GM12878 (cell line): ENCODE measurements at regions not wholly inside any gene's neighbourhood (a gene's known extent, or its start where the extent isn't known, plus 50 kb on each side); places are given as distances from the start of the nearest gene placed in this dataset.

Experiments
- ATAC-seq: fragments of 200-7000 bp; cut with Tn5 transposase; 3 replicates; pipeline ENCODE4 v1.9.1; 2020; ENCODE audit warnings: mild to moderate bottlenecking, moderate library complexity
- BruUV-seq: library from RNA; stranded (reverse); fragments of 400-500 nt; replicated peaks from 2 replicates; lab custom pipeline; 2021; lab: Mats Ljungman, UMichigan
- CTCF ChIA-PET: fragments of 300-600 bp; sonication (Branson Sonifier 250); formaldehyde crosslinking; extraction: SDS; loops from one replicate; lab custom pipeline; 2021; ENCODE audit warnings: inconsistent platforms; lab: Yijun Ruan, JAX
- POLR2A ChIA-PET: fragments of 350-600 bp; formaldehyde crosslinking; extraction: SDS; loops from one replicate; lab custom pipeline; 2021; ENCODE audit warnings: inconsistent platforms; lab: Charles Lee
- RAD21 ChIA-PET: fragments of 300-600 bp; sonication (Branson Sonifier 250); formaldehyde crosslinking; loops from one replicate; lab custom pipeline; 2023; ENCODE audit warnings: antibody characterized with exemption; ENCODE audit not compliant: unreplicated experiment; lab: Charles Lee
- SMC1A ChIA-PET: fragments of 300-600 bp; sonication (Branson Sonifier 250); formaldehyde crosslinking; loops from one replicate; lab custom pipeline; 2023; ENCODE audit not compliant: unreplicated experiment, uncharacterized antibody; lab: Charles Lee
- DNase-seq: peaks from one replicate; pipeline ENCODE4 v3.0.0-alpha.2; 2011; ENCODE audit warnings: low read depth, low spot score
- FAIRE-seq: peaks from 3 replicates; lab custom pipeline; 2011; peaks lifted over from hg19 to GRCh38; lab: Jason Lieb, UNC
- H2AFZ ChIP-seq: 2 replicates; pipeline ENCODE4 v1.6.0; 2011; ENCODE audit warnings: low read depth, low read length, control low read depth; ENCODE audit not compliant: control insufficient read depth
- H3K27ac ChIP-seq: 2 replicates; pipeline ENCODE4 v1.5.1; 2011; ENCODE audit warnings: control low read depth; ENCODE audit not compliant: control insufficient read depth, insufficient read depth
- H3K27me3 ChIP-seq, 2 experiments: replicated peaks in 1 of 2; 2 replicates each; pipeline versions ENCODE4 v1.6.0 to v1.6.1; 2011; ENCODE audit warnings: low read length in 1 of 2; ENCODE audit not compliant: control insufficient read depth in 2 of 2, insufficient read depth in 2 of 2
- H3K36me3 ChIP-seq, 2 experiments: 2 replicates each; pipeline ENCODE4 v1.5.1; 2011; ENCODE audit warnings: low read length in 1 of 2; ENCODE audit not compliant: control insufficient read depth in 2 of 2, insufficient read depth in 2 of 2
- H3K4me1 ChIP-seq: 2 replicates; pipeline ENCODE4 v1.6.1; 2011; ENCODE audit warnings: mild to moderate bottlenecking, low read length, moderate library complexity, mixed read lengths; ENCODE audit not compliant: control insufficient read depth, insufficient read depth
- H3K4me2 ChIP-seq: 2 replicates; pipeline ENCODE4 v1.6.0; 2011; ENCODE audit warnings: control low read depth; ENCODE audit not compliant: control insufficient read depth, insufficient read depth
- H3K4me3 ChIP-seq: fragments of 200-600 bp; sonication (generic); 2 replicates; pipeline ENCODE4 v1.5.1; 2016
- H3K79me2 ChIP-seq: 2 replicates; pipeline ENCODE4 v1.6.0; 2011; ENCODE audit warnings: low read length; ENCODE audit not compliant: control insufficient read depth, insufficient read depth
- H3K9ac ChIP-seq: 2 replicates; pipeline ENCODE4 v1.8.0; 2011; ENCODE audit warnings: low read length, control low read depth, mixed read lengths; ENCODE audit not compliant: control insufficient read depth, insufficient read depth
- H3K9me3 ChIP-seq: replicated peaks from 3 replicates; pipeline ENCODE4 v1.5.1; 2011; ENCODE audit warnings: mild to moderate bottlenecking, low read length; ENCODE audit not compliant: control insufficient read depth, insufficient read depth
- H4K20me1 ChIP-seq: 2 replicates; pipeline ENCODE4 v1.6.0; 2011; ENCODE audit not compliant: control insufficient read depth, insufficient read depth
- BCL11A ChIP-seq: IDR thresholded peaks from 2 replicates; pipeline ENCODE4 v1.6.1; 2011; ENCODE audit warnings: low read depth, low read length
- CHD4 ChIP-seq: fragments of 200-600 bp; sonication (generic); IDR thresholded peaks from 2 replicates; pipeline ENCODE4 v1.6.1; 2016; ENCODE audit warnings: mild to moderate bottlenecking
- CREB1 ChIP-seq: IDR thresholded peaks from 2 replicates; pipeline ENCODE4 v1.6.1; 2012; ENCODE audit warnings: low read depth, mild to moderate bottlenecking, inconsistent platforms
- HDGF ChIP-seq: fragments of 450-650 bp; IDR thresholded peaks from 2 replicates; pipeline ENCODE4 v1.6.1; 2016; ENCODE audit warnings: antibody characterized with exemption
- IKZF1 ChIP-seq: fragments of 450-650 bp; conservative IDR thresholded peaks from 2 replicates; pipeline ENCODE4 v1.6.1; 2017; ENCODE audit warnings: antibody characterized with exemption, mild to moderate bottlenecking
- IKZF2 ChIP-seq, 2 experiments: fragments of 450-650 bp; IDR thresholded peaks; 2 replicates each; pipeline ENCODE4 v1.6.1; 2017; ENCODE audit warnings: mild to moderate bottlenecking in 2 of 2, moderate library complexity in 2 of 2
- MTA2 ChIP-seq: fragments of 450-650 bp; IDR thresholded peaks from 2 replicates; pipeline ENCODE4 v1.6.1; 2016; ENCODE audit warnings: low read depth, mild to moderate bottlenecking, moderate library complexity
- NR2C1 ChIP-seq: fragments of 450-650 bp; IDR thresholded peaks from 2 replicates; pipeline ENCODE4 v1.6.1; 2017; ENCODE audit warnings: antibody characterized with exemption, mild to moderate bottlenecking, moderate library complexity
- POLR2A ChIP-seq: IDR thresholded peaks from 2 replicates; pipeline ENCODE4 v1.6.1; 2011; ENCODE audit warnings: low read depth, mild to moderate bottlenecking, low read length
- RCOR1 ChIP-seq: conservative IDR thresholded peaks from 2 replicates; pipeline ENCODE4 v1.6.1; 2012; ENCODE audit warnings: low read depth, low read length, improper control_type of control experiment
- RFX5 ChIP-seq: IDR thresholded peaks from 2 replicates; pipeline ENCODE4 v1.6.1; 2011; ENCODE audit warnings: low read depth, low read length, improper control_type of control experiment
- SMARCA5 ChIP-seq: fragments of 450-650 bp; IDR thresholded peaks from 2 replicates; pipeline ENCODE4 v1.6.1; 2017; ENCODE audit warnings: mild to moderate bottlenecking
- TBL1XR1 ChIP-seq: IDR thresholded peaks from 2 replicates; pipeline ENCODE4 v1.6.1; 2012; ENCODE audit warnings: low read depth, low read length, improper control_type of control experiment
- WGBS: methylation state at CpG from one replicate; pipeline ENCODE4 v1.1.6; 2016; ENCODE audit warnings: low lambda C conversion rate; ENCODE audit not compliant: insufficient replicate concordance, insufficient coverage; ENCODE audit errors: missing lambda C conversion rate; 5-methylcytosine and 5-hydroxymethylcytosine counted together
- in situ Hi-C: fragments of 300-500 bp; cut with MboI; formaldehyde crosslinking; loops from 9 replicates; pipeline ENCODE4 v1.14.3; 2018; ENCODE audit warnings: mixed read lengths
- intact Hi-C: fragments of 100-400 bp; cut with micrococcal nuclease; formaldehyde crosslinking; loops from one replicate; pipeline ENCODE4 v1.14.2; 2022; ENCODE audit not compliant: unreplicated experiment
- TF ChIP-seq, protein P1 (sequence below): fragments of 450-650 bp; IDR thresholded peaks from 2 replicates; pipeline ENCODE4 v1.6.1; 2016; ENCODE audit warnings: mild to moderate bottlenecking
- TF ChIP-seq, protein P2 (sequence below): fragments of 450-650 bp; IDR thresholded peaks from 2 replicates; pipeline ENCODE4 v1.6.1; 2017; ENCODE audit warnings: mild to moderate bottlenecking

DNA sequence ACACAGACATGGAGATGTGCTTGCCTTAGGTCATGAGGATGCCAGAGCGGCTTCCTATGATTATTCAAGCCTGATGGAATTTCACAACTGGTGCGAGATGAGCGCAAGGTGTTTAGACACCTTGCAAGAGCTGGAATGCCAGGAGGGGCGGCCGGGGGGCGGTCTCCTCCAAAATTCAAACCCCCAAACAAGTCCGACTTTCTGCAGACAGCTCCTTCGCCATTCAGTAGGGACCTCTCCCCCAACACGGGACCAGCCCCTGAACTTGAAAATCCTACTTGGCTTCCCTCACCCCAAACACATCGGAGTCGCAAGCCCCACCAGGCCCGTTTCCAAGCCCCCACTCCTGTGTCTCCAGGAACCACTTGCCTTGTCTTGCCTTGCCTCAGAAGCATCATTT is 64.8 kb upstream of the ID2 start:
- TF ChIP-seq NR2C1 (no peak), IKZF2 (IDR thresholded peaks at IDR 0.05) (no peak), POLR2A (no peak), RFX5 (no peak), MTA2 (no peak), BCL11A (no peak), RCOR1 (no peak), CREB1 (no peak), TBL1XR1 (no peak)
- Histone ChIP-seq H2AFZ (no peak overlapping the region), H3K9me3 (no peaks in the 10 kb centered on the region; the same call in 2 of the 3 replicates), H4K20me1 (peaks cover 3% of the 10 kb centered on the region; the same call in 1 of the 2 replicates), H3K9ac (no peak overlapping the region), H3K27ac (no peak overlapping the region), H3K4me1 (no peaks in the 10 kb centered on the region), H3K79me2 (no peaks in the 10 kb centered on the region), H3K36me3 (no peaks in the 10 kb centered on the region), H3K4me2 (no peak overlapping the region), H3K4me3 (no peak overlapping the region), H3K27me3 (peaks cover 0 to 8% of the 10 kb centered on the region in 2 experiments)
- RAD21 ChIA-PET: interaction anchor here (1.3 kb wide), 1 partner anchor 64 kb away, joined by 3 read pairs; no protein-coding TSS in a partner anchor
- ATAC-seq (no peak), FAIRE-seq (no peak), DNase-seq (no peak)
- POLR2A ChIA-PET: no interaction called here
- CTCF ChIA-PET: no interaction called here
- intact Hi-C loops: no loop called here
- BruUV-seq: no TSS peak
- SMC1A ChIA-PET: interaction anchor here (0.7 to 2.1 kb wide), 4 partner anchors 11 to 72 kb away, joined by 3 to 16 read pairs (median 5); no protein-coding TSS in a partner anchor
- 40% methylated on average over 12 of the region's 12 CpGs for WGBS
- in situ Hi-C loops: no loop called here

DNA sequence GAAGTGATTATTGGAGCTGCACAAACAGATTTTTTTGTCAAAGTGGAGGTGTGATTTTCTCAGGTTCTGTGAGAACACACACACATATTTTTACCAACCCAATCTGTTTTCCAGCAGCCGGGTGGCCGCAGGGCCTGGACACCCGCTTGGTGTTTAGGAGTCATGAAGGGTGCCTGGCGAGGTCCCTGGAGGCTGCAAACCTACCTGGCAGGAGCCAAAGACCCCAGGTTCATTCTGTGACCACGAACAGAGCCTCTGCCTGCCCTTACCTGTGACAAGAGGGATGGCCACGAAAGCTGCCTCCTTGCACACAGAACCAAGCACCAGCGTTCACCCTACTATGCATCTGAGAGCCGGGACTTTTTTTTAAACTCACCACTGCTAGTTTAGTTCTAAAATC is 64.3 kb upstream of the ID2 start:
- no peaks in the 10 kb centered on the region for H3K36me3 ChIP-seq
- H3K4me1 ChIP-seq: no peaks in the 10 kb centered on the region
- H3K9ac ChIP-seq: no peak overlapping the region
- in situ Hi-C loops: no loop called here
- H3K4me3 ChIP-seq: no peak overlapping the region
- H2AFZ ChIP-seq: no peak overlapping the region
- intact Hi-C loops: no loop called here
- 53% methylated on average over 8 of the region's 8 CpGs for WGBS
- ATAC-seq: no peak
- RAD21 ChIA-PET: interaction anchor here (1.3 kb wide), 1 partner anchor 63 kb away, joined by 3 read pairs; no protein-coding TSS in a partner anchor
- H3K4me2 ChIP-seq: no peak overlapping the region
- FAIRE-seq: no peak
- no peak overlapping the region for H3K27ac ChIP-seq
- POLR2A ChIA-PET: no interaction called here
- no peaks in the 10 kb centered on the region; the same call in 2 of the 3 replicates for H3K9me3 ChIP-seq
- no peak for DNase-seq
- BruUV-seq: no TSS peak
- CTCF ChIA-PET: no interaction called here
- no peaks in the 10 kb centered on the region for H3K79me2 ChIP-seq
- H4K20me1 ChIP-seq: peaks cover 3% of the 10 kb centered on the region; the same call in 1 of the 2 replicates
- peaks cover 0 to 8% of the 10 kb centered on the region in 2 experiments for H3K27me3 ChIP-seq
- SMC1A ChIA-PET: interaction anchor here (1.3 to 2.1 kb wide), 2 partner anchors 12 to 63 kb away, joined by 6 to 16 read pairs; no protein-coding TSS in a partner anchor
- TF ChIP-seq HDGF (no peak), CHD4 (no peak), IKZF1 (no peak), SMARCA5 (no peak)
- TF ChIP-seq, protein P1, sequence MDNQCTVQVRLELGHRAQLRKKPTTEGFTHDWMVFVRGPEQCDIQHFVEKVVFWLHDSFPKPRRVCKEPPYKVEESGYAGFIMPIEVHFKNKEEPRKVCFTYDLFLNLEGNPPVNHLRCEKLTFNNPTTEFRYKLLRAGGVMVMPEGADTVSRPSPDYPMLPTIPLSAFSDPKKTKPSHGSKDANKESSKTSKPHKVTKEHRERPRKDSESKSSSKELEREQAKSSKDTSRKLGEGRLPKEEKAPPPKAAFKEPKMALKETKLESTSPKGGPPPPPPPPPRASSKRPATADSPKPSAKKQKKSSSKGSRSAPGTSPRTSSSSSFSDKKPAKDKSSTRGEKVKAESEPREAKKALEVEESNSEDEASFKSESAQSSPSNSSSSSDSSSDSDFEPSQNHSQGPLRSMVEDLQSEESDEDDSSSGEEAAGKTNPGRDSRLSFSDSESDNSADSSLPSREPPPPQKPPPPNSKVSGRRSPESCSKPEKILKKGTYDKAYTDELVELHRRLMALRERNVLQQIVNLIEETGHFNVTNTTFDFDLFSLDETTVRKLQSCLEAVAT: no peak
- TF ChIP-seq, protein P2, sequence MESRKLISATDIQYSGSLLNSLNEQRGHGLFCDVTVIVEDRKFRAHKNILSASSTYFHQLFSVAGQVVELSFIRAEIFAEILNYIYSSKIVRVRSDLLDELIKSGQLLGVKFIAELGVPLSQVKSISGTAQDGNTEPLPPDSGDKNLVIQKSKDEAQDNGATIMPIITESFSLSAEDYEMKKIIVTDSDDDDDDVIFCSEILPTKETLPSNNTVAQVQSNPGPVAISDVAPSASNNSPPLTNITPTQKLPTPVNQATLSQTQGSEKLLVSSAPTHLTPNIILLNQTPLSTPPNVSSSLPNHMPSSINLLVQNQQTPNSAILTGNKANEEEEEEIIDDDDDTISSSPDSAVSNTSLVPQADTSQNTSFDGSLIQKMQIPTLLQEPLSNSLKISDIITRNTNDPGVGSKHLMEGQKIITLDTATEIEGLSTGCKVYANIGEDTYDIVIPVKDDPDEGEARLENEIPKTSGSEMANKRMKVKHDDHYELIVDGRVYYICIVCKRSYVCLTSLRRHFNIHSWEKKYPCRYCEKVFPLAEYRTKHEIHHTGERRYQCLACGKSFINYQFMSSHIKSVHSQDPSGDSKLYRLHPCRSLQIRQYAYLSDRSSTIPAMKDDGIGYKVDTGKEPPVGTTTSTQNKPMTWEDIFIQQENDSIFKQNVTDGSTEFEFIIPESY: no peak
